ENCODE measurements at regions not wholly inside any gene's neighbourhood (a gene's known extent, or its start where the extent isn't known, plus 50 kb on each side); places are given as distances from the start of the nearest gene placed in this dataset.
A peak's percentile ranks its signal among the peaks of the same experiment; 100 is the strongest.

- DNase-seq (ENCODE audit: low read depth): no peak
- no peak for TF ChIP-seq CTCF (IDR thresholded peaks at IDR 0.05; ENCODE audit: insufficient read depth, low read depth, low read length, missing control alignments)
- H3K4me3 ChIP-seq (ENCODE audit: low read length): no peak overlapping the region
Measured at GRCh38 chr18:56479841-56480240, 158.6 kb downstream of the TXNL1 start.

DNA sequence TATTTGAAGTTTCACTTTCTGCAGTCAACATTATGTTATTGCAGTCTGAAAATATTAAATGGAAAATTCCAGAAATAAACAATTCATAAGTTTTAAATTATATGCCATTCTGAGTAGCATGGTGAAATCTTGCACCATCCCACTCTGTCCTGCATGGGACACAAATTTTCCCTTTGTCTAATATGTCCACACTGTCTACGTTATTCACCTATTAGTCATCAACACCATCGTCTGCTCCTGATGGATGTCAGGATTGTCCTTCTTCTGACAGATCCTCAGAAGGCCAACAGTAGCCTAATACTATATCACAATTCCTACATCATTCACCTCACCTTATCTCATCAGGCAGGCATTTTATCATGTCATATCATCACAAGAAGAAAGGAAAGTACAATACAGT lies 163.1 kb downstream of the TXNL1 start:
- peak; percentile 19 for DNase-seq (ENCODE audit: low read depth)
- TF ChIP-seq CTCF (IDR thresholded peaks at IDR 0.05; ENCODE audit: insufficient read depth, low read depth, low read length, missing control alignments): no peak
- H3K4me3 ChIP-seq (ENCODE audit: low read length): no peak overlapping the region

DNA sequence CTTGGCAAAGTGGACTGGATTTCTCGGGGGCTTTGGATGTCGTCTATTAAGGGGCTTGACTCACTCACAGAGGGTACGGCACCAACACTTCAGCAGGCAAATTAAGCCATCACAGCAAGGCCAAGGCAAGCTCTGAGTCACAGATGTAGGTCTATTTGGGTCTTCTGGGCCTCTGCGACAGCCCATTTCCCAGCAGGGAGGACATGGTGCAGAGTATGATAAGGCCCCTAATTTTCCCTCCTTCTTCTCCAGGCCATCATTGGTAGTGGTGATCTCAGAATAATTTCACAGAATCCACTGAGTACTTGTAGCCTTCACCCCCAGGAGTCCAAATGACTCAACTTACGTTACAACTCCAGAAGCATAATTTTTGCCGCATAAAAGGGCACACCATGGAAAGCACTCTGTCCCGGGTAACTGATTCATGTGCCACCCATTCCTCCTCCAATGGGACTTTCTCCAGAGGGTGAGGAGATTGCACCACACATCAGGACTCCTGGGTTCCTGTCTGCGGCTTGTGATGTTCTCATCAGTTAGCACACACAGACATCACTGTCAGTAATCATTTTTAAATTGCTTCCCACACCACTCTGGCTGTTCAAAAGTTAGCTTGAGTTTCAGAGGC lies 164.9 kb downstream of the TXNL1 start:
- H3K4me3 ChIP-seq (ENCODE audit: low read length): no peak overlapping the region
- no peak for DNase-seq (ENCODE audit: low read depth)
- no peak for TF ChIP-seq CTCF (IDR thresholded peaks at IDR 0.05; ENCODE audit: insufficient read depth, low read depth, low read length, missing control alignments)

- TF ChIP-seq CTCF (IDR thresholded peaks at IDR 0.05; ENCODE audit: insufficient read depth, low read depth, low read length, missing control alignments): no peak
- no peak for DNase-seq (ENCODE audit: low read depth)
Measured at GRCh38 chr18:56470406-56471351, 167.7 kb downstream of the TXNL1 start.

DNA sequence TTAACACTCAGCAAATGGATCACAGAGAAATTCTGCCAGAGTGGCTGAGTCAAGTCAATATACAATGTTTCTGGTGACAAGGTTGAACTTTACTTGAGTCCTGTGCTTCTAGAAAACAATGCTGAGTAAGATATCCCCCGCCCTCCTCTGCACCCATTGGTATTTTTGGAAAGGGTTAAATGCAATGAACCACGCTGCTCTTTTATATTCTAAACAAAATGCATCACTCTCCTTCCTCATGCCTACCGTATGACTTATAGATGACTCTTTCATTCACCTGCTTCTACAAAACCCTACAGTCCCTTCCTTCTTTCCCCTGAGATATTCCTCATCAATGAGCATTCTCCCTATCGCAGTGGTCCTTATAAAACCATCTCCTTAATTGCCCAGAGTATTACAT lies 168.8 kb downstream of the TXNL1 start:
- no peak overlapping the region for H3K4me3 ChIP-seq (ENCODE audit: low read length)
- no peak for TF ChIP-seq CTCF (IDR thresholded peaks at IDR 0.05; ENCODE audit: insufficient read depth, low read depth, low read length, missing control alignments)
- peak; percentile 62 for DNase-seq (ENCODE audit: low read depth)

More at GRCh38 chr18:56470406-56471351, 167.7 kb downstream of the TXNL1 start:
- no peak overlapping the region for H3K4me3 ChIP-seq (ENCODE audit: low read length)

GRCh38 chr18:56468396-56468795 lies 170.0 kb downstream of the TXNL1 start:
- no peak for DNase-seq (ENCODE audit: low read depth)
- TF ChIP-seq CTCF (IDR thresholded peaks at IDR 0.05; ENCODE audit: insufficient read depth, low read depth, low read length, missing control alignments): no peak
- H3K4me3 ChIP-seq (ENCODE audit: low read length): no peak overlapping the region
